HG03045 (cell line): ENCODE measurements at regions not wholly inside any gene's neighbourhood (a gene's known extent, or its start where the extent isn't known, plus 50 kb on each side); places are given as distances from the start of the nearest gene placed in this dataset.
"Not testable (repeated sequence)": the region's sequence is repeated elsewhere in the genome, so short reads cannot be mapped to it uniquely, and the experiment has no call there.

Source experiments
- ATAC-seq: cut with Tn5 transposase; IDR thresholded peaks from one replicate; pipeline ENCODE4 v1.9.1; 2021; ENCODE audit warnings: mild to moderate bottlenecking, moderate library complexity; ENCODE audit not compliant: unreplicated experiment

DNA sequence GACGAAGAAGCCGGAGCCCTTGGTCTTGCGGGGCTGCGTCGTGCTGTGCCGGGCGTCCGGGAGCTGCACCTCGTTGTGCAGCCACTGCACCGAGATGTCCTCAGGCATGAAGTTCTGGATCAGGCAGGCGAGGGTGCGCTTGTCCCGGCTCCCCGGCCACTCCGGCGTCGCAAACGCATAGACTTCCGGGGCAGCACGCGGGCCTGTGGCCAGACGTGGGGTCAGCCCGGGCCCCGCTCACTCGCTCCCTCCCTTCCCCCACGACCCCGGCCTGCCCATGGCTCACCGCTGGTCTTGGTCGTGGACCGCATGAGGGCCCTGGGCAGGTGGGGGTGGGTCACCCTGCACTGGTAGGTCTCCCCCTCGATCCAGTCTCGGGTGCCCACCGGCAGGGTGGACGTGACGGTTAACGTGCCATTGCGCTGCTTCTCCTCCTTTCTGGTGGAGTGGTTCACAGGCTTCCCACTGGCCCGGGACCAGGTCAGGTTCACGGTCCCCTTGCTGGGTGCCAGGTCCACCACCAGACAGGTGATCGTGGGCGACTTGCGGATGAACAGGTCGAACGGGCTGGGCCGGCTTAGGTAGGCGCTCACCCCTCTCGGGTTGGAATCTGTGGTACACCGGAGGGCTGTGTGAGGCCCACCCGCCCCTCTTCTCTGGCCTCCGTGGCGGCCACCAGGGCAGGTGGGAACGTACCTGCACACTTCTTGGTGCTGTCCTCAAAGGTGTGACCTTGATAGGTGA, 74.0 kb downstream of the TMEM121 start:
- not testable (repeated sequence) for ATAC-seq

GRCh38 chr14:105600939-105601359, 74.6 kb downstream of the TMEM121 start:
- no peak for ATAC-seq

DNA sequence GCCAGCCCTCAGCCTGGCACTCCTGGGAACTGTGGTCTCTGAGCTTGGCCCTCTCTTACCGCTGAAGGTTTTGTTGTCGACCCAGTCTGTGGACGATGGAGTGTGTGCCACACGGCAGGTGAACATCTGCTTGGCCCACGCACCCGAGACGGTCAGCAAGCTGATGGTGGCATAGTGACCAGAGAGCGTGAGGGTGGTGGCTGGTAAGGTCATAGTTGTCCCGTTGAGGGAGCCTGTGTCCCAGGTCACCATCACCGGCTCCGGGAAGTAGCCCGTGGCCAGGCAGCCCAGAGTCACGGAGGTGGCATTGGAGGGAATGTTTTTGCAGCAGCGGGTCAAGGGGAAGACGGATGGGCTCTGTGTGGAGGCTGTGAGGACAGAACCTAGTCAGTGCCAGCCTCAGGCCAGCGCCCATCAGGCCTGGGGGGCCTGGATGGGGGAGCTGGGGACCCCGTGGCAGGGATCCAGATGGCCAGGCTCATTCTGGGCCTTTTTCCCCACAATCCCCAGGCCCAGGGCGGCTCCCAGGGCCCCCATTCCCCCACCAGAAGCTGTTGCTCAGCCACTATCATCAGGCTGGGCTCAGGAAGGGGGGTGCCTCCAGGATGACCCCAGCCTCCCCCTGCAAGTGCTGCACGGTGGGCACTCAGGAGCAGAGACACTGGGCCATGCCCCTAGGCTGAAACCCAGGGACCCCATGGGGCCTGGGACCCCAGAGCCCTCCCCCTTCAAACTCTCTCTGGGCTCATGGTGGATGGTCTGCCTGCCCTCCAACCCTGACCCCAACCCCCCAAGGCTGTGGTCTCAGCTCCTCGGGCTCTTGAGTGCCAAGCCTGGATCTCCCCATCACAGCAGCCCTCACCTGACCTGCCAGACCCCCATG, 75.2 kb downstream of the TMEM121 start:
- no peak for ATAC-seq

- ATAC-seq, result no peak
These were observed 75.9 kb downstream of the TMEM121 start for GRCh38 chr14:105602243-105602750.

- no peak for ATAC-seq
These were observed 76.7 kb downstream of the TMEM121 start for GRCh38 chr14:105602799-105603793.

- ATAC-seq, result not testable (repeated sequence)
These were observed 78.4 kb downstream of the TMEM121 start for GRCh38 chr14:105604531-105605463.

GRCh38 chr14:105605464-105606304, 79.3 kb downstream of the TMEM121 start:
- ATAC-seq, result no peak

DNA sequence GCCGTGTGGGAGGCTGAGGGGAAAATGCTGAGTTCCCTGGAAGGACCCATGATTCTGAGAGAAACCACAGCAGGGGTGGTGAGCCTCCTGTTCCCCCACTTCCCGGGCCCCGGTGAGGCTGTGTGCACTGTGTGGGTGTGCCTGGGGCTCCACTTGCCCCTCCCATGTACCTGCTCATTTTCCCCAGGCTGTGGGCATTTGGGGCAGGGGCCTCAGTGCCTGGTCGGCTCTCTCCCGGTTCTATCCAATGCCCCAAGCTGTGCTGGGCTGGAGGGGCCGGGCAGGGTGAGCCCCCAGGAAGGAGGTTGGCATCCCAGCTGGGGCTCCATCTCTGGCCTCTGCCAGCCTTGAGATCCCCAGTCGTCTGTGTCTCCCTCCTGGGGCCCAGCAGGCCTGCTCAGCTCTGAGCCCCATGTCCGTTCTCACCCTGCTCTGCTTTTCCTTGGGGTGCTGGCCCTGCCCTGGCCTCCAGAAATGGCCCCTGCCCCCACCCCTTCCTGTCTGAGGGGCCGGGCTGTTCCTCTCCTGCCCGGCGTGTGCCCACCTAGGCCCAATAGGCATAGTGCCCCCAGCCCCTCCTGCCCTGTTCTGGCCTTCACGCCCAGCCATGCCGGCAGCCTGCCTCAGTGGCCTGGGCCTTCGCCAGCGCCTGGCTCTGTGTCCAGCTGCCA, 80.1 kb downstream of the TMEM121 start:
- not testable (repeated sequence) for ATAC-seq

DNA sequence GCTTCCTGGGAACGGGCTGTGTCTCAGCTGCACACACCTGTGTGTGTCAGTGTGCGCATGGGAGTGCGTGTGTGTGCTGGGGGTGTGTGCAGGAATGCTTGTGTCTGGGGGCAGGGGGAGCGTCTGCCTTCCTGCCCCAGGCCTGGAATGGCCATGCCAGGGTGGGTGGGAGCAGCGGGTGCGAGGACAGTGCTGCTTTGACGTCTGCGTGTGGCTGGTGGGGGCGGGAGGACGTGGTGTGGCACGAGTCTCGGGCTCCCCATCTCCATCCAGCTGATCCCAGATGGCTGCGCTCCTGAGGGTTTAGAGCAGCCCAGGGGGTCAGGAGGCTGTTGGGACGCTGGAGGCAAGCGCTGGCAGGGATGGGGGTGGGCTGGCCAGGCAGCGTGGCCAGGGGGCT, 80.6 kb downstream of the TMEM121 start:
- ATAC-seq, result not testable (repeated sequence)

DNA sequence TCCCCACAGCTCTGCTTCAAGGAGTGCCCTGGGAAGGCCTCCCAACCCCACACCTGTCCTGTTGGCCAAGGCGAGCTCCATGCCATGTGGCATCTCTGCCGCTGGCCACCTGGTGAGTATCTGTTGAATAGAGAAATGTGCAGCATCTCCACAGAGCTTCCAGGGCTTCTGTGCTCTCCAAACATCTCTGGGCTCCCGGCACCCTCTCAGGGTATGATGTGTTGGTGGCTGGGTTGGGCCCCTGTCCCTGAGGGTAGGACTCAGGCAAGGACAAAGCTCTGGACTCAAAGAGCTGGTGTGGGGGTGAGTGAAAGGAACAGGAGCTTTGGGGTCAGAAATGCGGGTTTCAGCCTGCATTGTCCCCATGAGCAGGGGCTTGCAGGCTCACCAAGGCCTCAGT, 88.6 kb downstream of the TMEM121 start:
- not testable (repeated sequence) for ATAC-seq

GRCh38 chr14:105615986-105616801, 89.8 kb downstream of the TMEM121 start:
- not testable (repeated sequence) for ATAC-seq

DNA sequence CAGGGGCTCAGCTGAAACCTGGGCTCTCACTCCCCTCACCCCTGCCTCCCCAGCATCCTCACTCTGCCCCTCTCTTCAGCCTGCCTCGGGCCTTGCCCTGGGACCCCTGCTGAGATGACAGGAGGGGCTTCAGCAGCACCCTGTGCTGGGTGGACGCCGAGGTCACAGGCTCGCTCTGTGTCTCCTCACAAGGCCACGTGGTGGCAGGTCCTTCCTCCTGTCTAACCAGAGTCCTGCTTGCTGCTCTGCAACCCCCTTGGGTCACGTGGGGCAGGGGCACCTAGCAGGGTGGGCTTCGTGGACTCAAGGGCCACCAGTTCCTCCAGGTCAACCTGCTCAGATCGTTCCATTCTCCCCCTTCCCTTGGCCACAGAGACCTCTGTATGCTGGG, 90.4 kb downstream of the TMEM121 start:
- ATAC-seq, result no peak

GRCh38 chr14:105617201-105617777, 90.9 kb downstream of the TMEM121 start:
- ATAC-seq, result no peak

- not testable (repeated sequence) for ATAC-seq
These were observed 91.4 kb downstream of the TMEM121 start for GRCh38 chr14:105617805-105618204.

GRCh38 chr14:105619324-105619723, 92.9 kb downstream of the TMEM121 start:
- ATAC-seq, result not testable (repeated sequence)

DNA sequence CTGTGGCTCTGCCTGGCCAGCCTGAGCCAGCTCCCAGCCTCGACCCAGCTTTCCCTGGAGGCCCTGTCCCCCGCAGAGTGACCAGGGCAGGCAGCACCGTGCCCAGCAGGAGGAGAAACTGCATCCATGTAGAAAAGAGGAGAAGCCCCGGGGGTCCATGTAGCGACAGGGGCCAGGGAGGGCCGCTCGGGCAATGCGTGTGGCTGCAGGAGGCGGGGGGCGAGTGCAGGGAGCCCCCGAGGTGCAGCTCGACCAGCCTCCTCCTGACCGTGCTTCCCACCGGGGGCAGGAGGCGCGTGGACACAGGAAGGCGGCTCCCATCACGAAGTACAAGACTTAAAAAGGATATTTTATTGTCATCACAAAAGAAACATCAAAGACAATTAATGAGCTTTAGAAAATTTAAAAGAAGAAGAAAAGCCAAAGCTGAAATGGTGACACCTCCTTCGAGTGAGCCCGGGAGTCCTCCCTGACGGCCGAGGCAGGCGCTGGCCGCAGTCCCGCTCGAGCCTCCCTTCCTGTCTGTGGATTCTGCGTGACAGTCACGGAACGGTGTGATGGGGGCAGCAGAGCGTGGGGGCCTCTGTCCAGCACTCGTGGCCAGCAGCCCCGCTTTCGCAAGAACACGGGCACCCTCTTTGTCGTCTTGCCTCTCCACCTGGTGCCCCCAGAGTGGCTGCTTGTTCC, 93.9 kb downstream of the TMEM121 start:
- ATAC-seq, result not testable (repeated sequence)
